ENCODE measurements at regions not wholly inside any gene's neighbourhood (a gene's known extent, or its start where the extent isn't known, plus 50 kb on each side); places are given as distances from the start of the nearest gene placed in this dataset.

DNA sequence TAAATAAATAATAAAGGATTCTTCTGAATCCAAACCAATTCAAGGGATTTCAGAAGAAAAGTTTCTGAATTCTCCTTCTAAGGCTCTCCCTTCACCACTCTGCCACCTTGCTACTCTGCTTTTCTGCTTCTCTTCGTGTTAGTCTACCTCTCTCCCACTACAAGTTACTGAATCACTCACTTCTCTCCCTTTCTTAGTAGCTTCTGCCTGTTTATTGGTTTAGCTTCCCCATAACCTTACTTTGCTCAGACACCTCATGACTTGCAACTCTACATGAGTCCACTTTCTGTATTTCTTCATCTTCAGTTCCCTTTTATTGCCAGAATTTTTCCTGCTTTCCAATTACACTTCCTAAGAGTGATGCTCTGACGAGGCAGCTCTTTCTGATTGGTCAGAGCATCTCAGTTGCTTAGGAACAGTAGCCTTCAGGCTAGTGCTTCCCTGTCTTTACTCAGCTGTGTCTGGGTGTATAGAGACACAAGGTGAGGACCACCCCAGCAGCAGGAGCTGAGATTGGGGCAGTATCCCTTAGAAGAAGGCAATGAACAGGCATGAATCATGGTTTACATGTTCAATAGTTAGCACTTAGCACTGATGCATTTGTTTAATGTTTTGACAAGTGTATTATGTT, 144.6 kb downstream of the SLC30A10 start:
- H3K9me2 ChIP-seq (ENCODE audit: insufficient read depth), result no peaks in the 10 kb centered on the region
- no peaks in the 10 kb centered on the region for H3K27me3 ChIP-seq (replicated peaks; ENCODE audit: insufficient read depth)
- H3K79me2 ChIP-seq (ENCODE audit: insufficient read depth), result no peaks in the 10 kb centered on the region
- H3F3A ChIP-seq (ENCODE audit: insufficient read depth), result no peaks in the 10 kb centered on the region
- no peak overlapping the region for H3K4me3 ChIP-seq
- no peaks in the 10 kb centered on the region for H3K9me3 ChIP-seq (ENCODE audit: low read depth)
- H3K9ac ChIP-seq, result no peak overlapping the region
- WGBS, 2 experiments (ENCODE audit: low coverage in 1 of 2, low lambda C conversion rate in 2 of 2, missing lambda C conversion rate in 2 of 2), result 56 to 70% methylated on average over 2 of the region's 2 CpGs
- no peaks in the 10 kb centered on the region for H3K36me3 ChIP-seq (ENCODE audit: low read depth)
- in situ Hi-C loops (cut with MboI), result no loop called here
- no peak overlapping the region for H3K4me2 ChIP-seq (ENCODE audit: unreplicated experiment)
- no peak for TF ChIP-seq EZH2 (IDR thresholded peaks at IDR 0.05; ENCODE audit: insufficient read depth, poor library complexity, severe bottlenecking)
- TF ChIP-seq EZH2phosphoT487 (IDR thresholded peaks at IDR 0.05; ENCODE audit: insufficient read depth, low read depth), result no peak
- DNase-seq, result no peak
- no peak overlapping the region for H2AFZ ChIP-seq
- H4K20me1 ChIP-seq (ENCODE audit: insufficient read depth), result no peaks in the 10 kb centered on the region
- H3K4me1 ChIP-seq (ENCODE audit: insufficient read depth), result no peaks in the 10 kb centered on the region
- no peak overlapping the region for H3K27ac ChIP-seq

DNA sequence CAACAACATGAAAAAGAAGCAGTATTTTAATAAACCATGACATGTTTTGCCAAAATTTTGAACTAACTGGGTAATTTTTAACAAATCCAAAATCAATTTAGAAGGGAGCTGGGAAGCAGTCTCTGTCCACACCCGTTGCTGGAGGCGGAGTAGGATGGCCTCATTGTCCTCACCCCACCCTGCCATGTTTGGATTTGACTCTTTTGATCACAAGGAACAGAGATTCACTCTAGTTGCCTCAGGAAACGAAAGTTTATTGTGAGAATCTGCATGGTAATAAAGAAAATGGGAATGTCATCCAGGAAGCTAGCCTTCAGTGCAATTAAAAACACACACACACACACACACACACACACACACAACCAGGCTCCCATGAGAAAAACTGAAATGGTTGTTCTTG, 145.4 kb downstream of the SLC30A10 start:
- WGBS, 2 experiments (ENCODE audit: low coverage in 1 of 2, low lambda C conversion rate in 2 of 2, missing lambda C conversion rate in 2 of 2), result 15% methylated on average over 3 of the region's 3 CpGs
- no peak overlapping the region for H3K27ac ChIP-seq
- no peaks in the 10 kb centered on the region for H3K27me3 ChIP-seq (replicated peaks; ENCODE audit: insufficient read depth)
- H2AFZ ChIP-seq, result no peak overlapping the region
- H3K9me3 ChIP-seq (ENCODE audit: low read depth), result no peaks in the 10 kb centered on the region
- in situ Hi-C loops (cut with MboI), result no loop called here
- H4K20me1 ChIP-seq (ENCODE audit: insufficient read depth), result no peaks in the 10 kb centered on the region
- H3K36me3 ChIP-seq (ENCODE audit: low read depth), result no peaks in the 10 kb centered on the region
- H3K79me2 ChIP-seq (ENCODE audit: insufficient read depth), result no peaks in the 10 kb centered on the region
- no peaks in the 10 kb centered on the region for H3K4me1 ChIP-seq (ENCODE audit: insufficient read depth)
- H3K9ac ChIP-seq, result no peak overlapping the region
- no peaks in the 10 kb centered on the region for H3K9me2 ChIP-seq (ENCODE audit: insufficient read depth)
- H3F3A ChIP-seq (ENCODE audit: insufficient read depth), result no peaks in the 10 kb centered on the region
- TF ChIP-seq EZH2 (IDR thresholded peaks at IDR 0.05; ENCODE audit: insufficient read depth, poor library complexity, severe bottlenecking), result no peak
- H3K4me3 ChIP-seq, result no peak overlapping the region
- H3K4me2 ChIP-seq (ENCODE audit: unreplicated experiment), result no peak overlapping the region
- no peak for DNase-seq

DNA sequence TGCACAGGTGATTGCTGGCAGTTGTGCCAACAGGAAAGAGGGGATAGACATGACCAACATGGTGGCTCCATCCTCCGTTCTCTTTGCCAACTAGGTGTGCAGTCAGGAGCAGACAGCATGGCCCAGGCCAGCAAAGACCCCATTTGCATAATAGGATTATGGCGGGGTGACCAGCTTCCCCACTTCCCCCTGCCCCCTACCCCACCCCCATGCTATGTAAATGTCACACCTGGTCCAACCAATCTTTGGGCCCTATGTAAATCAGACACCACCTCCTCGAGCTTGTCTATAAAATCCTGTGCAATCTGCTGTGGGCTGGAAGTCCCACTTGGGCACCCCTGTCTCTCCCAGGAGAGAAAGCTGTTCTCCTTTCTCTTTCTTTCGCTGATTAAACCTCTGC, 146.0 kb downstream of the SLC30A10 start:
- H3K27ac ChIP-seq, result no peak overlapping the region
- no peaks in the 10 kb centered on the region for H3K9me2 ChIP-seq (ENCODE audit: insufficient read depth)
- H3K36me3 ChIP-seq (ENCODE audit: low read depth), result no peaks in the 10 kb centered on the region
- TF ChIP-seq EZH2phosphoT487 (IDR thresholded peaks at IDR 0.05; ENCODE audit: insufficient read depth, low read depth), result no peak
- no peak for TF ChIP-seq EZH2 (IDR thresholded peaks at IDR 0.05; ENCODE audit: insufficient read depth, poor library complexity, severe bottlenecking)
- H3F3A ChIP-seq (ENCODE audit: insufficient read depth), result no peaks in the 10 kb centered on the region
- H2AFZ ChIP-seq, result no peak overlapping the region
- WGBS, 2 experiments (ENCODE audit: low coverage in 1 of 2, low lambda C conversion rate in 2 of 2, missing lambda C conversion rate in 2 of 2), result 64 to 69% methylated on average over 3 to 4 of the region's 4 CpGs
- no peaks in the 10 kb centered on the region for H3K27me3 ChIP-seq (replicated peaks; ENCODE audit: insufficient read depth)
- no peaks in the 10 kb centered on the region for H3K79me2 ChIP-seq (ENCODE audit: insufficient read depth)
- H3K4me3 ChIP-seq, result no peak overlapping the region
- DNase-seq, result no peak
- H3K9ac ChIP-seq, result no peak overlapping the region
- in situ Hi-C loops (cut with MboI), result no loop called here
- H3K4me1 ChIP-seq (ENCODE audit: insufficient read depth), result no peaks in the 10 kb centered on the region
- H4K20me1 ChIP-seq (ENCODE audit: insufficient read depth), result no peaks in the 10 kb centered on the region
- H3K9me3 ChIP-seq (ENCODE audit: low read depth), result no peaks in the 10 kb centered on the region
- H3K4me2 ChIP-seq (ENCODE audit: unreplicated experiment), result no peak overlapping the region

DNA sequence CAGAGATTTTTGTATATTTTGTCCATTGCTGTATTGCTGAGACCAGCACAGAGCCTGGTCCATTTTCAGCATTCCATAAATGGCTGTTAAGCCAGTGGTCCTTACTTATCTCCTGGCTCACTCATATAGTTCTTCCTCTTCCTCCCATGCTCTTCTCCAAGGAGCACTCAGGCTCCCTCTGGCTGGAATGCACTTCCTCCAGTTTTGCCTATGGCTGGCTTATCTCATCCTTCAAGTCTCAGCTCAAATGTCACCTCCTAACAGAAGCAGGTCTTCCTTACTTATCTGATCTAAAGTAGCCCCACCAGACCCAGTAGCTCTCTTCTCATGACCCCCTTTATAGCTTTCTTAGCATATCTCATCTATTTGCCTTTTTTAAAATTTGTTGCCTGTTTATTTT, 146.9 kb downstream of the SLC30A10 start:
- Histone ChIP-seq H3K4me2 (ENCODE audit: unreplicated experiment) (no peak overlapping the region), H3K4me1 (ENCODE audit: insufficient read depth) (no peaks in the 10 kb centered on the region), H3K79me2 (ENCODE audit: insufficient read depth) (no peaks in the 10 kb centered on the region), H3K27me3 (replicated peaks; ENCODE audit: insufficient read depth) (no peaks in the 10 kb centered on the region), H2AFZ (no peak overlapping the region), H3K9ac (no peak overlapping the region), H3F3A (ENCODE audit: insufficient read depth) (no peaks in the 10 kb centered on the region), H4K20me1 (ENCODE audit: insufficient read depth) (no peaks in the 10 kb centered on the region), H3K4me3 (no peak overlapping the region), H3K36me3 (ENCODE audit: low read depth) (no peaks in the 10 kb centered on the region), H3K27ac (no peak overlapping the region), H3K9me3 (ENCODE audit: low read depth) (no peaks in the 10 kb centered on the region), H3K9me2 (ENCODE audit: insufficient read depth) (no peaks in the 10 kb centered on the region)
- no peak for DNase-seq
- TF ChIP-seq EZH2phosphoT487 (IDR thresholded peaks at IDR 0.05; ENCODE audit: insufficient read depth, low read depth) (no peak), EZH2 (IDR thresholded peaks at IDR 0.05; ENCODE audit: insufficient read depth, poor library complexity, severe bottlenecking) (no peak)
- in situ Hi-C loops (cut with MboI), result no loop called here

DNA sequence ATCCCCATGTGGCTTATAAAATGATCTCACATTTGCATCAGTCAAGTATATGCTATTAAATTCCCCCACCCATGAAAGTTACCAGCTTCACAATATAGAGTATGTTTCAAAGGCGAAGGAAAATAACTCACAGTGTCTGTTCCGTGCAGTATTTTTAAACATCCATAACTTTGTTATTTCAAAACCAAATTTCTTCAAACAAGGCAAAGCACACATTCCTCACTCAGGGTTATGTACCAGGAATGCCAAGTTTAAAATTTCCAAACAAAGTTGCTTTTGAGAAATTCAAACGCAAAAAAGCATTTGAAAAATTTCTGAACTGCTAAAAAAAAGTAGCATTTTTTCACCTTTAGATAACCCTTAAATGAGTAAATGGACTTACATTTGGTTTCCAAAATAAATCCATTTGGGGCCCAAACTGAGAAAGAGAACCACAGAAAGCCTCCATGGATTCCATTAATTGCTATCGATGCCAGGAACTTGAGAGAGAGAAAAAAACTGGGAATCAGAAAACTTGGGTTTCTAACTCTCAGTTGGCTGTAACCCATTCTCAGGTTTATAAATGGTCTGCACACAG, 149.5 kb downstream of the SLC30A10 start:
- H4K20me1 ChIP-seq (ENCODE audit: insufficient read depth), result no peaks in the 10 kb centered on the region
- no peaks in the 10 kb centered on the region for H3K9me3 ChIP-seq (ENCODE audit: low read depth)
- no peaks in the 10 kb centered on the region for H3K36me3 ChIP-seq (ENCODE audit: low read depth)
- no peaks in the 10 kb centered on the region for H3K27me3 ChIP-seq (replicated peaks; ENCODE audit: insufficient read depth)
- no peaks in the 10 kb centered on the region for H3K9me2 ChIP-seq (ENCODE audit: insufficient read depth)
- no peak overlapping the region for H2AFZ ChIP-seq
- H3K79me2 ChIP-seq (ENCODE audit: insufficient read depth), result no peaks in the 10 kb centered on the region
- 61 to 75% methylated on average over 4 of the region's 4 CpGs for WGBS, 2 experiments (ENCODE audit: low coverage in 1 of 2, low lambda C conversion rate in 2 of 2, missing lambda C conversion rate in 2 of 2)
- no peaks in the 10 kb centered on the region for H3F3A ChIP-seq (ENCODE audit: insufficient read depth)
- H3K27ac ChIP-seq, result no peak overlapping the region
- in situ Hi-C loops (cut with MboI), result no loop called here
- H3K4me2 ChIP-seq (ENCODE audit: unreplicated experiment), result no peak overlapping the region
- H3K4me1 ChIP-seq (ENCODE audit: insufficient read depth), result no peaks in the 10 kb centered on the region
- no peak overlapping the region for H3K4me3 ChIP-seq
- TF ChIP-seq EZH2 (IDR thresholded peaks at IDR 0.05; ENCODE audit: insufficient read depth, poor library complexity, severe bottlenecking) (no peak), EZH2phosphoT487 (IDR thresholded peaks at IDR 0.05; ENCODE audit: insufficient read depth, low read depth) (no peak)
- no peak overlapping the region for H3K9ac ChIP-seq
- no peak for DNase-seq
